Heart left ventricle (tissue), 16 donors: ENCODE measurements at regions not wholly inside any gene's neighbourhood (a gene's known extent, or its start where the extent isn't known, plus 50 kb on each side); places are given as distances from the start of the nearest gene placed in this dataset.

ENCODE experiments used
- ATAC-seq, 4 donors: fragments of 200-7000 bp; cut with Tn5 transposase; one replicate each; pipeline ENCODE4 v1.9.1; 2020 to 2022; ENCODE audit warnings: moderate library complexity in 4 of 4, mild to moderate bottlenecking in 3 of 4, moderate number of reproducible peaks in 1 of 4
- DNase-seq, 5 donors: peaks; one replicate each; pipeline ENCODE4 v3.0.0-alpha.2; 2020
- H3K27ac ChIP-seq, 12 donors: fragments of 200-600 bp; sonication (generic) in 4 of 12; one replicate each; pipeline versions ENCODE4 v1.5.0 to v1.8.0; 2016 to 2022; ENCODE audit warnings: mild to moderate bottlenecking in 2 of 12
- H3K27me3 ChIP-seq, 9 donors: fragments of 200-600 bp; sonication (generic) in 2 of 9; one replicate each; pipeline versions ENCODE4 v1.5.1 to v1.8.0; 2016 to 2022; ENCODE audit warnings: mild to moderate bottlenecking in 3 of 9
- H3K36me3 ChIP-seq, 9 donors: fragments of 200-600 bp; sonication (generic) in 2 of 9; one replicate each; pipeline versions ENCODE4 v1.5.0 to v1.8.0; 2018 to 2022; ENCODE audit warnings: mild to moderate bottlenecking in 2 of 9
- H3K4me1 ChIP-seq, 12 donors: fragments of 200-600 bp; sonication (generic) in 4 of 12; one replicate each; pipeline versions ENCODE4 v1.5.0 to v1.8.0; 2016 to 2022; ENCODE audit warnings: mild to moderate bottlenecking in 3 of 12
- H3K4me3 ChIP-seq, 12 donors: fragments of 200-600 bp; sonication (generic) in 4 of 12; one replicate each; pipeline versions ENCODE4 v1.5.0 to v1.8.0; 2017 to 2022; ENCODE audit warnings: mild to moderate bottlenecking in 9 of 12, moderate library complexity in 4 of 12
- H3K9me3 ChIP-seq, 12 donors: fragments of 200-600 bp; sonication (generic) in 4 of 12; one replicate each; pipeline versions ENCODE4 v1.5.0 to v1.8.0; 2016 to 2022; ENCODE audit warnings: mild to moderate bottlenecking in 1 of 12
- CTCF ChIP-seq, 12 donors: fragments of 200-600 bp; sonication (generic) in 4 of 12; IDR thresholded peaks; one replicate each; pipeline versions ENCODE4 v1.5.0 to v1.8.0; 2018 to 2022; ENCODE audit warnings: antibody characterized with exemption in 12 of 12, mild to moderate bottlenecking in 5 of 12
- POLR2A ChIP-seq, 2 donors: fragments of 450-650 bp; IDR thresholded peaks; one replicate each; pipeline ENCODE4 v1.6.1; 2017; ENCODE audit warnings: antibody characterized with exemption in 2 of 2, mild to moderate bottlenecking in 2 of 2, moderate library complexity in 2 of 2
- WGBS, 4 donors: extraction: QIAGEN DNeasy Blood & Tissue Kit in 2 of 4; methylation state at CpG; one replicate each; pipeline versions ENCODE4 v1.1.5 to v1.1.7; 2013 to 2018; 5-methylcytosine and 5-hydroxymethylcytosine counted together
- intact Hi-C, 10 donors: fragments of 100-400 bp; cut with DNase I; formaldehyde crosslinking; loops; one replicate each; pipeline versions ENCODE4 v1.11.1 to v1.14.2; 2022
- donor health status: ischemic (EF 13 %, LVEDD 7.1; RV severe dilation, severe dysfunction).
- donor health status: healthy with polysubstance abuse.
- donor health status: DM: no; HTN: yes; CAD: no.
- donor health status: DM: no; HTN: no; CAD: no.
- donor health status: ischemic (EF 25% LVEDD 6.9; RV normal size, moderate dysfunction).
- donor health status: ischemic (EF 25% LVEDD 5.7; RV mildly dilated, moderate dysfunction).
- donor health status: healthy.
- donor health status: DM: yes; HTN: yes; CAD: no.
- donor health status: ischemic (EF 35%, LVEDD 5.7; RV mildly dilated, moderate dysfunction).
- donor health status: nonischemic (EF 11% LVEDD 7.7; RV severe dilation, severe dysfunction).
- donor health status: DM: yes; HTN: yes; CAD: no.
- donor health status: PGD.
- donor health status: ischemic (EF 29% LVEDD 5.4; RV normal size, mild dysfunction).
- donor health status: nonischemic (EF 23%, LVEDD 6.1; RV moderate dilation, normal function).

- Histone ChIP-seq H3K27me3 (peaks cover 0 to 4% (median 0%) of the 10 kb centered on the region in 9 donors), H3K9me3 (no peaks in the 10 kb centered on the region), H3K36me3 (no peaks in the 10 kb centered on the region), H3K4me1 (no peaks in the 10 kb centered on the region), H3K4me3 (no peak overlapping the region), H3K27ac (no peak overlapping the region)
- 78 to 84% (median 83%) methylated on average over 8 of the region's 8 CpGs for WGBS, 4 donors
- intact Hi-C loops = no loop called here
- DNase-seq (no peak), ATAC-seq (no peak)
- TF ChIP-seq POLR2A (IDR thresholded peaks at IDR 0.05) (no peak), CTCF (IDR thresholded peaks at IDR 0.05) (no peak)
Observed at GRCh38 chr11:71186806-71187205, 65.6 kb downstream of the SHANK2 start.

GRCh38 chr11:71185411-71185810, 67.0 kb downstream of the SHANK2 start:
- WGBS, 4 donors = 54 to 75% (median 67%) methylated on average over 2 to 3 of the region's 3 CpGs
- Histone ChIP-seq H3K4me3 (no peak overlapping the region), H3K4me1 (no peaks in the 10 kb centered on the region), H3K27ac (no peak overlapping the region), H3K27me3 (peaks cover 0 to 1% (median 0%) of the 10 kb centered on the region in 9 donors), H3K36me3 (no peaks in the 10 kb centered on the region), H3K9me3 (no peaks in the 10 kb centered on the region)
- ATAC-seq = no peak
- intact Hi-C loops = no loop called here
- DNase-seq = no peak
- no peak for TF ChIP-seq CTCF (IDR thresholded peaks at IDR 0.05)
- no peak for TF ChIP-seq POLR2A (IDR thresholded peaks at IDR 0.05)

GRCh38 chr11:71184421-71185210, 67.8 kb downstream of the SHANK2 start:
- ATAC-seq (no peak), DNase-seq (no peak)
- H3K27ac ChIP-seq = no peak overlapping the region
- no peaks in the 10 kb centered on the region for H3K36me3 ChIP-seq
- TF ChIP-seq POLR2A (IDR thresholded peaks at IDR 0.05) (no peak), CTCF (IDR thresholded peaks at IDR 0.05) (no peak)
- no peaks in the 10 kb centered on the region for H3K9me3 ChIP-seq
- intact Hi-C loops = no loop called here
- WGBS, 4 donors = 85 to 89% (median 87%) methylated on average over 11 to 12 of the region's 12 CpGs
- no peak overlapping the region for H3K4me3 ChIP-seq
- H3K27me3 ChIP-seq = peaks cover 0 to 2% (median 0%) of the 10 kb centered on the region in 9 donors
- no peaks in the 10 kb centered on the region for H3K4me1 ChIP-seq

GRCh38 chr11:71183878-71184277, 68.5 kb downstream of the SHANK2 start:
- intact Hi-C loops = no loop called here
- TF ChIP-seq CTCF (IDR thresholded peaks at IDR 0.05) (no peak), POLR2A (IDR thresholded peaks at IDR 0.05) (no peak)
- H3K27me3 ChIP-seq = peaks cover 0 to 3% (median 0%) of the 10 kb centered on the region in 9 donors
- H3K4me1 ChIP-seq = no peaks in the 10 kb centered on the region
- H3K36me3 ChIP-seq = no peaks in the 10 kb centered on the region
- ATAC-seq (no peak), DNase-seq (no peak)
- no peak overlapping the region for H3K4me3 ChIP-seq
- whole genome bisulfite sequencing, 4 donors = 81 to 88% (median 81%) methylated on average over 10 of the region's 10 CpGs
- no peak overlapping the region for H3K27ac ChIP-seq
- H3K9me3 ChIP-seq = no peaks in the 10 kb centered on the region
